Esophagus squamous epithelium (tissue), 4 donors: ENCODE measurements at regions not wholly inside any gene's neighbourhood (a gene's known extent, or its start where the extent isn't known, plus 50 kb on each side); places are given as distances from the start of the nearest gene placed in this dataset.

Source experiments
- CTCF ChIP-seq, 6 experiments: fragments of 450-650 bp in 4 of 6; fragments of 200-600 bp in 2 of 6; sonication (generic) in 2 of 6; IDR thresholded peaks; one replicate each; pipeline ENCODE4 v1.5.1; 2016 to 2019; ENCODE audit warnings: antibody characterized with exemption in 6 of 6, mild to moderate bottlenecking in 4 of 6, moderate library complexity in 4 of 6
- POLR2A ChIP-seq, 4 donors: fragments of 450-650 bp; IDR thresholded peaks; one replicate each; pipeline ENCODE4 v1.6.1; 2017; ENCODE audit warnings: antibody characterized with exemption in 4 of 4, mild to moderate bottlenecking in 4 of 4, moderate library complexity in 3 of 4

DNA sequence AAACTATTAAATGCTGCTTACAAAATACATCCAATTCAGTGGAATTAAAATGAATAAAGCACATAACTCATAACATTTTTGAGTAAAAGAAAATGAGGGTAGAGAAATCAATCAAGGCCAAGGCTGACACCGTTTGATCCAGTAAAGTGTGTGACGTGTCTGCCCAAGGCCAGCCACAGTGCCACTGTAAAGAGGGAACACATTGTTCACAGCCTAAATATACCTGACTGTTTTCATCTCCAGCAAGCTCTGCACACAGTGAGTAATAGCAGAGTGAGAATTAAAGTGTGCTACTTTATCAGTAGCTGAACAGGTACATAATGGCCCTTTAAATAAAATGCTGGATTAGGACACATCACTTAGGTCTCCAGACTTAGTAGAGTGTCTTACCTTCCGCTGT is 130.8 kb upstream of the DPP6 start:
- TF ChIP-seq CTCF (IDR thresholded peaks at IDR 0.05) (no peak), POLR2A (IDR thresholded peaks at IDR 0.05) (no peak)
